Amniotic epithelial cell (primary cell): ENCODE measurements at regions not wholly inside any gene's neighbourhood (a gene's known extent, or its start where the extent isn't known, plus 50 kb on each side); places are given as distances from the start of the nearest gene placed in this dataset.

Experiments
- DNase-seq: peaks from one replicate; pipeline ENCODE4 v3.0.0-alpha.2; 2010; ENCODE audit warnings: low read depth

- no peak for DNase-seq
Observed at GRCh38 chr1:234672349-234673135, 62.6 kb upstream of the IRF2BP2 start.

- no peak for DNase-seq
Observed at GRCh38 chr1:234670967-234671626, 61.1 kb upstream of the IRF2BP2 start.

GRCh38 chr1:234669499-234669898 lies 59.5 kb upstream of the IRF2BP2 start:
- DNase-seq = no peak

GRCh38 chr1:234668577-234668955 lies 58.6 kb upstream of the IRF2BP2 start:
- no peak for DNase-seq

GRCh38 chr1:234667600-234668576 lies 57.9 kb upstream of the IRF2BP2 start:
- DNase-seq = no peak

GRCh38 chr1:234666761-234667160 lies 56.8 kb upstream of the IRF2BP2 start:
- DNase-seq = no peak

- DNase-seq = peak; percentile 27
Observed at GRCh38 chr1:234665975-234666605, 56.1 kb upstream of the IRF2BP2 start.

GRCh38 chr1:234662148-234662547 lies 52.2 kb upstream of the IRF2BP2 start:
- DNase-seq = no peak

- DNase-seq = no peak
Observed at GRCh38 chr1:234661317-234661928, 51.4 kb upstream of the IRF2BP2 start.

- no peak for DNase-seq
Observed at GRCh38 chr1:234660536-234661316, 50.7 kb upstream of the IRF2BP2 start.
